HEK293 (cell line): ENCODE measurements at regions not wholly inside any gene's neighbourhood (a gene's known extent, or its start where the extent isn't known, plus 50 kb on each side); places are given as distances from the start of the nearest gene placed in this dataset.
"Not testable (repeated sequence)": the region's sequence is repeated elsewhere in the genome, so short reads cannot be mapped to it uniquely, and the experiment has no call there.

Experiments used
- CTCF ChIA-PET: fragments of 350-600 bp; formaldehyde crosslinking; extraction: SDS; loops from one replicate; lab custom pipeline; 2021; ENCODE audit warnings: antibody characterized with exemption; lab: Yijun Ruan, JAX
- POLR2A ChIA-PET: fragments of 300-600 bp; formaldehyde crosslinking; extraction: SDS; loops from one replicate; lab custom pipeline; 2020; ENCODE audit warnings: antibody characterized with exemption, inconsistent platforms; lab: Yijun Ruan, JAX
- H3K27ac ChIP-seq: fragments of 200-500 bp; sonication (Bioruptor generic); 2 replicates; pipeline ENCODE4 v1.5.1; 2014; ENCODE audit warnings: low read depth, low read length, control low read depth, inconsistent platforms; ENCODE audit errors: extremely low read depth
- H3K36me3 ChIP-seq, 2 experiments: fragments of 200-500 bp in 1 of 2; sonication (Bioruptor generic) in 1 of 2; 1 replicate in 1 of 2; 2 replicates in 1 of 2; pipeline ENCODE4 v1.5.1; 2014 to 2017; ENCODE audit warnings: inconsistent platforms in 2 of 2, low read length in 2 of 2; ENCODE audit not compliant: control insufficient read depth in 2 of 2, insufficient read depth in 1 of 2
- H3K4me1 ChIP-seq: fragments of 200-500 bp; sonication (Bioruptor generic); 2 replicates; pipeline ENCODE4 v1.5.1; 2014; ENCODE audit warnings: mild to moderate bottlenecking, low read length, inconsistent platforms; ENCODE audit not compliant: control insufficient read depth, insufficient read depth
- H3K4me3 ChIP-seq: 2 replicates; pipeline ENCODE4 v1.5.1; 2011; ENCODE audit warnings: low read depth, mild to moderate bottlenecking, control low read depth, low read length, moderate library complexity
- H3K9me3 ChIP-seq: fragments of 200-500 bp; sonication (Bioruptor generic); 2 replicates; pipeline ENCODE4 v1.5.1; 2014; ENCODE audit warnings: low read depth, low read length, inconsistent platforms; ENCODE audit not compliant: control insufficient read depth, insufficient read depth
- HOXD13 ChIP-seq: sonication (generic); formaldehyde crosslinking; IDR thresholded peaks from 2 replicates; pipeline ENCODE4 v1.8.0; 2022; ENCODE audit warnings: missing genetic modification reagents, borderline replicate concordance
- KLF17 ChIP-seq: fragments of 450-650 bp; formaldehyde crosslinking; IDR thresholded peaks from 2 replicates; pipeline ENCODE4 v1.5.1; 2016; ENCODE audit warnings: missing biosample characterization, missing genetic modification characterization
- KLF8 ChIP-seq: fragments of 450-650 bp; formaldehyde crosslinking; IDR thresholded peaks from 2 replicates; pipeline ENCODE4 v1.5.1; 2016; ENCODE audit warnings: missing biosample characterization, missing genetic modification characterization
- OVOL3 ChIP-seq: fragments of 450-650 bp; formaldehyde crosslinking; IDR thresholded peaks from 2 replicates; pipeline ENCODE4 v1.5.1; 2016; ENCODE audit warnings: missing biosample characterization, missing genetic modification characterization
- ZNF239 ChIP-seq: fragments of 450-650 bp; formaldehyde crosslinking; IDR thresholded peaks from 2 replicates; pipeline ENCODE4 v1.5.1; 2016; ENCODE audit warnings: missing biosample characterization, missing genetic modification characterization
- ZNF48 ChIP-seq: fragments of 450-650 bp; formaldehyde crosslinking; IDR thresholded peaks from 2 replicates; pipeline ENCODE4 v1.5.1; 2016; ENCODE audit warnings: missing biosample characterization, missing genetic modification characterization
- ZNF529 ChIP-seq: fragments of 450-650 bp; formaldehyde crosslinking; IDR thresholded peaks from 2 replicates; pipeline ENCODE4 v1.5.1; 2017; ENCODE audit warnings: missing genetic modification characterization, missing biosample characterization; ENCODE audit not compliant: insufficient replicate concordance
- ZNF621 ChIP-seq: fragments of 450-650 bp; formaldehyde crosslinking; IDR thresholded peaks from 2 replicates; pipeline ENCODE4 v1.5.1; 2017; ENCODE audit warnings: missing biosample characterization, missing genetic modification characterization
- ZNF792 ChIP-seq: fragments of 450-650 bp; formaldehyde crosslinking; IDR thresholded peaks from 2 replicates; pipeline ENCODE4 v1.5.1; 2016; ENCODE audit warnings: missing biosample characterization, missing genetic modification characterization
- ZSCAN23 ChIP-seq: fragments of 450-650 bp; formaldehyde crosslinking; IDR thresholded peaks from 2 replicates; pipeline ENCODE4 v1.5.1; 2016; ENCODE audit warnings: missing biosample characterization, missing genetic modification characterization
- TF ChIP-seq, protein P1 (sequence below): fragments of 450-650 bp; formaldehyde crosslinking; IDR thresholded peaks from 2 replicates; pipeline ENCODE4 v1.5.1; 2016; ENCODE audit warnings: missing biosample characterization, missing genetic modification characterization
- TF ChIP-seq, protein P2 (sequence below): fragments of 450-650 bp; formaldehyde crosslinking; IDR thresholded peaks from 2 replicates; pipeline ENCODE4 v1.5.1; 2016; ENCODE audit warnings: missing biosample characterization, missing genetic modification characterization
- TF ChIP-seq, protein P3 (sequence below): fragments of 450-650 bp; formaldehyde crosslinking; optimal IDR thresholded peaks from 2 replicates; pipeline ENCODE3; 2016; ENCODE audit warnings: missing biosample characterization, mild to moderate bottlenecking, missing genetic modification characterization
- TF ChIP-seq, protein P4 (sequence below): fragments of 450-650 bp; formaldehyde crosslinking; IDR thresholded peaks from 2 replicates; pipeline ENCODE4 v1.5.1; 2017; ENCODE audit warnings: missing biosample characterization, missing genetic modification characterization

DNA sequence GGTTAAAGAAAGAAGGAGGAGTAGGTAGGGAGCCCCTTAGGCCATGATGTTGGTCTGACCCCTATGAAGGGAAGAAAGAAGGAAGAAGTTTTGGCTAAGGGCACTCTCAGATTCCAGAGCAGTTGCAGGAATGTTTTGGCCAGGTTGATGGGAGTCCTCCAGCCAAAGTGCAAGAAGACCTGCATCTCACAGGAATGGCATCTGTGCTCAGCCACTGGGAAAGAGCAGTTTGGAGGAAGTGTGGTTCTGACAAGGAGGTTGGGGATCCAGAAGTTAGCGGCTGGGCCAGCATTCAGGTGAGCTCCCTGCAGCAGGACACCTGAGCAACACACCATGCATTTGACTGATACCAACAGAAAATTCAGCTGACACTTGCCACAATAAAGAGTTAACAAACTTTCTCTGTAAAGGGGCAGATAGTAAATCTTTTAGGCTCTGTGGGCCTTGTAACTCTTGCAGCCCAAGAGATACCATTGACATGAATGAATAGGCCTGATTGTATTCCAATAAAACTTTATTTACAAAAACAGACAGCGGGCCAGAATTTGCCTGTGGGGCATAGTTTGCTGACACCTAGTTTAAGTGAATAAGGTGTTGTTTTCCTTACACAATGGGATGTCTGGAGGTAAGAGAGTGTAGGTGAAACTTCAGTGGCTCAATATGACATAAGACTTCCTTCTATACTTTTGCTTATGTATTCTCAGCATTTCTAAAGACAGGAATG lies 71.0 kb downstream of the EDN1 start:
- no peaks in the 10 kb centered on the region for H3K9me3 ChIP-seq
- no peaks in the 10 kb centered on the region for H3K4me1 ChIP-seq
- no peak overlapping the region for H3K4me3 ChIP-seq
- POLR2A ChIA-PET, result no interaction called here
- TF ChIP-seq KLF17 (tag by site-specific recombination) (no peak), ZNF48 (tag by site-specific recombination) (no peak), ZNF621 (tag by site-specific recombination) (no peak), ZNF529 (tag by site-specific recombination) (no peak), ZNF792 (no peak), OVOL3 (no peak), KLF8 (tag by site-specific recombination) (no peak), ZNF239 (tag by site-specific recombination) (no peak), ZSCAN23 (tag by site-specific recombination) (no peak), HOXD13 (CRISPR knock-in tag) (no peak)
- TF ChIP-seq, protein P1, sequence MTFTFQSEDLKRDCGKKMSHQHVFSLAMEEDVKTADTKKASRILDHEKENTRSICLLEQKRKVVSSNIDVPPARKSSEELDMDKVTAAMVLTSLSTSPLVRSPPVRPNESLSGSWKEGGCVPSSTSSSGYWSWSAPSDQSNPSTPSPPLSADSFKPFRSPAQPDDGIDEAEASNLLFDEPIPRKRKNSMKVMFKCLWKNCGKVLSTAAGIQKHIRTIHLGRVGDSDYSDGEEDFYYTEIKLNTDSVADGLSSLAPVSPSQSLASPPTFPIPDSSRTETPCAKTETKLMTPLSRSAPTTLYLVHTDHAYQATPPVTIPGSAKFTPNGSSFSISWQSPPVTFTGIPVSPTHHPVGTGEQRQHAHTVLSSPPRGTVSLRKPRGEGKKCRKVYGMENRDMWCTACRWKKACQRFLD (tag by site-specific recombination), result no peak
- TF ChIP-seq, protein P2, sequence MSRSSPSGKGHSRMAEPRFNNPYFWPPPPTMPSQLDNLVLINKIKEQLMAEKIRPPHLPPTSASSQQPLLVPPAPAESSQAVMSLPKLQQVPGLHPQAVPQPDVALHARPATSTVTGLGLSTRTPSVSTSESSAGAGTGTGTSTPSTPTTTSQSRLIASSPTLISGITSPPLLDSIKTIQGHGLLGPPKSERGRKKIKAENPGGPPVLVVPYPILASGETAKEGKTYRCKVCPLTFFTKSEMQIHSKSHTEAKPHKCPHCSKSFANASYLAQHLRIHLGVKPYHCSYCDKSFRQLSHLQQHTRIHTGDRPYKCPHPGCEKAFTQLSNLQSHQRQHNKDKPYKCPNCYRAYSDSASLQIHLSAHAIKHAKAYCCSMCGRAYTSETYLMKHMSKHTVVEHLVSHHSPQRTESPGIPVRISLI (tag by site-specific recombination), result no peak
- TF ChIP-seq, protein P3, sequence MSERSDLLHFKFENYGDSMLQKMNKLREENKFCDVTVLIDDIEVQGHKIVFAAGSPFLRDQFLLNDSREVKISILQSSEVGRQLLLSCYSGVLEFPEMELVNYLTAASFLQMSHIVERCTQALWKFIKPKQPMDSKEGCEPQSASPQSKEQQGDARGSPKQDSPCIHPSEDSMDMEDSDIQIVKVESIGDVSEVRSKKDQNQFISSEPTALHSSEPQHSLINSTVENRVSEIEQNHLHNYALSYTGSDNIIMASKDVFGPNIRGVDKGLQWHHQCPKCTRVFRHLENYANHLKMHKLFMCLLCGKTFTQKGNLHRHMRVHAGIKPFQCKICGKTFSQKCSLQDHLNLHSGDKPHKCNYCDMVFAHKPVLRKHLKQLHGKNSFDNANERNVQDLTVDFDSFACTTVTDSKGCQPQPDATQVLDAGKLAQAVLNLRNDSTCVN (tag by site-specific recombination), result no peak
- TF ChIP-seq, protein P4, sequence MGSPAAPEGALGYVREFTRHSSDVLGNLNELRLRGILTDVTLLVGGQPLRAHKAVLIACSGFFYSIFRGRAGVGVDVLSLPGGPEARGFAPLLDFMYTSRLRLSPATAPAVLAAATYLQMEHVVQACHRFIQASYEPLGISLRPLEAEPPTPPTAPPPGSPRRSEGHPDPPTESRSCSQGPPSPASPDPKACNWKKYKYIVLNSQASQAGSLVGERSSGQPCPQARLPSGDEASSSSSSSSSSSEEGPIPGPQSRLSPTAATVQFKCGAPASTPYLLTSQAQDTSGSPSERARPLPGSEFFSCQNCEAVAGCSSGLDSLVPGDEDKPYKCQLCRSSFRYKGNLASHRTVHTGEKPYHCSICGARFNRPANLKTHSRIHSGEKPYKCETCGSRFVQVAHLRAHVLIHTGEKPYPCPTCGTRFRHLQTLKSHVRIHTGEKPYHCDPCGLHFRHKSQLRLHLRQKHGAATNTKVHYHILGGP (tag by site-specific recombination), result no peak
- H3K36me3 ChIP-seq, result no peaks in the 10 kb centered on the region
- H3K27ac ChIP-seq, result no peak overlapping the region
- CTCF ChIA-PET, result interaction anchor here (0.6 to 1.6 kb wide), 4 partner anchors 45 to 1281 kb away, joined by 3 to 6 read pairs (median 3); no protein-coding TSS in a partner anchor

DNA sequence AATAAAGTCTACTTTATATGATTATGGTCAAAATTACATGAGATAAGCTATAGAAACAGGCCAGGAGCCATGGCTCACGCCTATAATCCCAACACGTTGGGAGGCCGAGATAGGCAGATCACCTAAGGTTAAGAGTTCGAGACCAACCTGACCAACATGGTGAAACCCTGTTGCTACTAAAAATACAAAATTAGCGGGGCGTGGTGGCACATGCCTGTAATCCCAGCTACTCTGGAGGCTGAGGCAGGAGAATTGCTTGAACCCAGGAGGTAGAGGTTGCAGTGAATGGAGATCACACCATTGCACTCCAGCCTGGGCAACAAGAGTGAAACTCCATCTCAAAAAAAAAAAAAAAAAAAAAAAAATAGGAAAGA lies 73.1 kb downstream of the EDN1 start:
- H3K27ac ChIP-seq, H3K9me3 ChIP-seq, H3K4me3 ChIP-seq, H3K4me1 ChIP-seq, H3K36me3 ChIP-seq: not testable (repeated sequence)
- POLR2A ChIA-PET, result interaction anchor here (0.7 kb wide), 2 partner anchors 9 to 23 kb away, joined by 5 read pairs; no protein-coding TSS in a partner anchor
- CTCF ChIA-PET, result interaction anchor here (0.6 kb wide), 1 partner anchor 50 kb away, joined by 3 read pairs; no protein-coding TSS in a partner anchor
